AG20443 (cell line): ENCODE measurements at regions not wholly inside any gene's neighbourhood (a gene's known extent, or its start where the extent isn't known, plus 50 kb on each side); places are given as distances from the start of the nearest gene placed in this dataset.

Experiments used
- DNase-seq: peaks from one replicate; pipeline ENCODE4 v3.0.0; 2012; ENCODE audit warnings: low spot score, mixed read lengths

GRCh38 chr12:76706761-76707160, 57.2 kb upstream of the ZDHHC17 start:
- DNase-seq = no peak

GRCh38 chr12:76707772-76708171, 56.1 kb upstream of the ZDHHC17 start:
- no peak for DNase-seq

GRCh38 chr12:76708296-76708695, 55.6 kb upstream of the ZDHHC17 start:
- DNase-seq = no peak

- no peak for DNase-seq
Measured at GRCh38 chr12:76711241-76711640, 52.7 kb upstream of the ZDHHC17 start.

GRCh38 chr12:76713130-76713529, 50.8 kb upstream of the ZDHHC17 start:
- no peak for DNase-seq

GRCh38 chr12:76713986-76714385, 49.9 kb upstream of the ZDHHC17 start:
- no peak for DNase-seq
